IMR-90 (cell line): ENCODE measurements at regions not wholly inside any gene's neighbourhood (a gene's known extent, or its start where the extent isn't known, plus 50 kb on each side); places are given as distances from the start of the nearest gene placed in this dataset.

Source experiments
- ATAC-seq: fragments of 200-7000 bp; cut with Tn5 transposase; 2 replicates; pipeline ENCODE4 v1.9.1; 2020; ENCODE audit warnings: low read depth, mild to moderate bottlenecking, moderate library complexity
- BruUV-seq: library from RNA; stranded (reverse); fragments of 400-500 nt; replicated peaks from 2 replicates; lab custom pipeline; 2021; lab: Mats Ljungman, UMichigan
- CTCF ChIA-PET: fragments of 300-600 bp; formaldehyde crosslinking; extraction: SDS; loops from one replicate; lab custom pipeline; 2021; ENCODE audit warnings: antibody characterized with exemption; lab: Yijun Ruan, JAX
- POLR2A ChIA-PET: fragments of 300-600 bp; sonication (Branson Sonifier 250); formaldehyde crosslinking; loops from one replicate; lab custom pipeline; 2022; ENCODE audit warnings: antibody characterized with exemption; ENCODE audit not compliant: unreplicated experiment; lab: Charles Lee
- DNase-seq: peaks from one replicate; pipeline ENCODE4 v3.0.0; 2013
- H2AFZ ChIP-seq: replicated peaks from 2 replicates; pipeline ENCODE3; 2013; ENCODE audit warnings: low read length, mild to moderate bottlenecking; ENCODE audit not compliant: poor library complexity
- H2AK5ac ChIP-seq: 2 replicates; pipeline ENCODE4 v1.6.1; 2013; ENCODE audit warnings: low read depth, low read length, inconsistent platforms
- H2AK9ac ChIP-seq: replicated peaks from 2 replicates; pipeline ENCODE3; 2013; ENCODE audit warnings: mild to moderate bottlenecking, low read depth, low read length, moderate library complexity; ENCODE audit not compliant: poor library complexity
- H2BK120ac ChIP-seq: 2 replicates; pipeline ENCODE4 v1.6.1; 2013; ENCODE audit warnings: low read depth, low read length, inconsistent platforms
- H2BK15ac ChIP-seq: 3 replicates; pipeline ENCODE4 v1.6.1; 2013; ENCODE audit warnings: low read depth, low read length, inconsistent platforms
- H2BK20ac ChIP-seq: 2 replicates; pipeline ENCODE4 v1.6.1; 2013; ENCODE audit warnings: low read depth, mild to moderate bottlenecking, inconsistent platforms, low read length, moderate library complexity
- H2BK5ac ChIP-seq: 2 replicates; pipeline ENCODE4 v1.6.1; 2013; ENCODE audit warnings: mild to moderate bottlenecking, low read depth, low read length, inconsistent platforms; ENCODE audit not compliant: poor library complexity, severe bottlenecking
- H3K14ac ChIP-seq: replicated peaks from 2 replicates; pipeline ENCODE4 v1.6.1; 2013; ENCODE audit warnings: low read depth, low read length, inconsistent platforms
- H3K18ac ChIP-seq: 2 replicates; pipeline ENCODE4 v1.6.1; 2013; ENCODE audit warnings: low read depth, low read length, control low read depth
- H3K23ac ChIP-seq: 2 replicates; pipeline ENCODE4 v1.6.1; 2013; ENCODE audit warnings: low read depth, low read length, inconsistent platforms
- H3K27ac ChIP-seq: 2 replicates; pipeline ENCODE4 v1.5.1; 2013; ENCODE audit warnings: mild to moderate bottlenecking, control low read depth, low read length; ENCODE audit not compliant: insufficient read depth
- H3K27me3 ChIP-seq: 2 replicates; pipeline ENCODE4 v1.6.1; 2013; ENCODE audit warnings: low read length; ENCODE audit not compliant: control insufficient read depth, insufficient read depth
- H3K36me3 ChIP-seq: 2 replicates; pipeline ENCODE4 v1.6.1; 2013; ENCODE audit warnings: low read length, mixed read lengths; ENCODE audit not compliant: control insufficient read depth, insufficient read depth
- H3K4ac ChIP-seq: 2 replicates; pipeline ENCODE4 v1.6.1; 2013; ENCODE audit warnings: low read depth, low read length, inconsistent platforms
- H3K4me1 ChIP-seq: 2 replicates; pipeline ENCODE4 v1.6.1; 2013; ENCODE audit warnings: low read length, mixed read lengths; ENCODE audit not compliant: control insufficient read depth, insufficient read depth
- H3K4me2 ChIP-seq: 2 replicates; pipeline ENCODE4 v1.6.1; 2013; ENCODE audit warnings: low read depth, mild to moderate bottlenecking, control low read depth, low read length, moderate library complexity
- H3K4me3 ChIP-seq: 2 replicates; pipeline ENCODE4 v1.5.1; 2013; ENCODE audit warnings: low read depth, mild to moderate bottlenecking, control low read depth, low read length, moderate library complexity; ENCODE audit not compliant: insufficient read depth
- H3K56ac ChIP-seq: 2 replicates; pipeline ENCODE4 v1.6.1; 2013; ENCODE audit warnings: low read length, inconsistent platforms; ENCODE audit not compliant: insufficient read depth; ENCODE audit errors: extremely low read depth
- H3K79me1 ChIP-seq, 2 experiments: 2 replicates each; pipeline ENCODE4 v1.6.1; 2013; ENCODE audit warnings: low read length in 2 of 2, inconsistent platforms in 1 of 2, low read depth in 1 of 2
- H3K9ac ChIP-seq: 2 replicates; pipeline ENCODE4 v1.6.1; 2013; ENCODE audit warnings: low read depth, low read length, control low read depth
- H3K9me1 ChIP-seq: 2 replicates; pipeline ENCODE4 v1.6.1; 2013; ENCODE audit warnings: low read length, inconsistent platforms; ENCODE audit not compliant: insufficient read depth
- H3K9me3 ChIP-seq: 2 replicates; pipeline ENCODE4 v1.6.1; 2013; ENCODE audit warnings: low read length; ENCODE audit not compliant: control insufficient read depth, insufficient read depth
- H4K20me1 ChIP-seq: 2 replicates; pipeline ENCODE4 v1.6.1; 2013; ENCODE audit warnings: low read length, inconsistent platforms; ENCODE audit not compliant: insufficient read depth
- H4K5ac ChIP-seq: 2 replicates; pipeline ENCODE4 v1.6.1; 2013; ENCODE audit warnings: mild to moderate bottlenecking, low read depth, low read length, control low read depth
- H4K8ac ChIP-seq, 2 experiments: 2 replicates each; pipeline ENCODE4 v1.6.1; 2013; ENCODE audit warnings: low read depth in 2 of 2, low read length in 2 of 2, control low read depth in 1 of 2, inconsistent platforms in 1 of 2
- H4K91ac ChIP-seq: 2 replicates; pipeline ENCODE4 v1.6.1; 2013; ENCODE audit warnings: low read depth, low read length, inconsistent platforms; ENCODE audit not compliant: insufficient read depth
- BHLHE40 ChIP-seq: fragments of 150-350 bp; IDR thresholded peaks from 2 replicates; pipeline ENCODE4 v1.6.1; 2016; ENCODE audit warnings: mild to moderate bottlenecking, low read depth, low read length
- CTCF ChIP-seq: conservative IDR thresholded peaks from 2 replicates; pipeline ENCODE4 v1.5.1; 2012; ENCODE audit warnings: mild to moderate bottlenecking, low read depth, low read length, improper control_type of control experiment
- ELK1 ChIP-seq: fragments of 150-350 bp; IDR thresholded peaks from 2 replicates; pipeline ENCODE4 v1.6.1; 2016; ENCODE audit warnings: low read depth, mild to moderate bottlenecking, low read length, moderate library complexity, borderline replicate concordance
- FOS ChIP-seq: fragments of 150-350 bp; IDR thresholded peaks from 2 replicates; pipeline ENCODE4 v1.6.1; 2016; ENCODE audit warnings: low read depth, low read length
- MAFK ChIP-seq: IDR thresholded peaks from 2 replicates; pipeline ENCODE4 v1.6.1; 2012; ENCODE audit warnings: low read depth, low read length, improper control_type of control experiment
- MAZ ChIP-seq: IDR thresholded peaks from 2 replicates; pipeline ENCODE4 v1.6.1; 2012; ENCODE audit warnings: low read depth, mild to moderate bottlenecking, low read length, improper control_type of control experiment, moderate library complexity, borderline replicate concordance
- POLR2A ChIP-seq: IDR thresholded peaks from 2 replicates; pipeline ENCODE4 v1.6.1; 2012; ENCODE audit warnings: mild to moderate bottlenecking, low read depth, low read length
- RAD21 ChIP-seq: IDR thresholded peaks from 2 replicates; pipeline ENCODE4 v1.6.1; 2012; ENCODE audit warnings: low read length, improper control_type of control experiment
- RCOR1 ChIP-seq: IDR thresholded peaks from 2 replicates; pipeline ENCODE4 v1.6.1; 2012; ENCODE audit warnings: mild to moderate bottlenecking, low read length, improper control_type of control experiment; ENCODE audit not compliant: insufficient replicate concordance
- RFX5 ChIP-seq: IDR thresholded peaks from 2 replicates; pipeline ENCODE4 v1.8.0; 2012; ENCODE audit warnings: low read depth, mild to moderate bottlenecking, low read length, moderate library complexity
- SMC3 ChIP-seq: fragments of 150-350 bp; IDR thresholded peaks from 2 replicates; pipeline ENCODE4 v1.6.1; 2016; ENCODE audit warnings: low read depth, mild to moderate bottlenecking, antibody characterized with exemption, low read length, moderate library complexity
- USF2 ChIP-seq: fragments of 150-350 bp; IDR thresholded peaks from 2 replicates; pipeline ENCODE4 v1.6.1; 2017; ENCODE audit warnings: mild to moderate bottlenecking, antibody characterized with exemption, low read length, low read depth
- WGBS, 2 experiments: methylation state at CpG; one replicate each; pipeline versions ENCODE4 v1.1.5 to v1.1.7; 2013; ENCODE audit warnings: missing lambda C conversion rate in 2 of 2; ENCODE audit not compliant: insufficient read length in 1 of 2; ENCODE audit errors: extremely low coverage in 2 of 2; 5-methylcytosine and 5-hydroxymethylcytosine counted together
- dilution Hi-C: fragments of 300-500 bp; cut with HindIII; formaldehyde crosslinking; loops from one replicate; pipeline ENCODE4 v1.14.3; 2018; ENCODE audit warnings: low sequenced_read_pairs; ENCODE audit not compliant: unreplicated experiment
- in situ Hi-C: fragments of 300-500 bp; cut with MboI; formaldehyde crosslinking; loops from 3 replicates; pipeline ENCODE4 v1.14.3; 2019; ENCODE audit warnings: low sequenced_read_pairs, inconsistent platforms, mixed read lengths
- intact Hi-C: fragments of 100-400 bp; cut with micrococcal nuclease; formaldehyde crosslinking; loops from 2 replicates; pipeline ENCODE4 v1.10.0; 2022

- no peak overlapping the region for H3K18ac ChIP-seq
- intact Hi-C loops, result no loop called here
- no peaks in the 10 kb centered on the region for H3K79me1 ChIP-seq
- H3K27ac ChIP-seq, result no peak overlapping the region
- ATAC-seq, result no peak
- dilution Hi-C loops, result no loop called here
- H3K9me1 ChIP-seq, result no peaks in the 10 kb centered on the region
- no peak overlapping the region for H3K4ac ChIP-seq
- H3K36me3 ChIP-seq, result no peaks in the 10 kb centered on the region
- H3K4me3 ChIP-seq, result no peak overlapping the region
- no peak overlapping the region for H3K4me2 ChIP-seq
- in situ Hi-C loops, result no loop called here
- H4K8ac ChIP-seq, result no peak overlapping the region
- H4K20me1 ChIP-seq, result no peaks in the 10 kb centered on the region
- no peak overlapping the region for H2BK15ac ChIP-seq
- no peak overlapping the region for H4K5ac ChIP-seq
- H2AK5ac ChIP-seq, result no peak overlapping the region
- no peak overlapping the region for H3K14ac ChIP-seq
- H3K9ac ChIP-seq, result no peak overlapping the region
- no peak overlapping the region for H2BK20ac ChIP-seq
- no peak overlapping the region for H3K56ac ChIP-seq
- H3K9me3 ChIP-seq, result no peaks in the 10 kb centered on the region
- H3K23ac ChIP-seq, result no peak overlapping the region
- no TSS peak for BruUV-seq
- ChIA-PET CTCF (no interaction called here), POLR2A (no interaction called here)
- H3K27me3 ChIP-seq, result no peaks in the 10 kb centered on the region
- no peak for DNase-seq
- H2AFZ ChIP-seq, result no peak overlapping the region
- no peak for TF ChIP-seq USF2
- TF ChIP-seq RFX5, result no peak
- TF ChIP-seq MAZ, result no peak
- no peak for TF ChIP-seq FOS
- no peak for TF ChIP-seq MAFK
- TF ChIP-seq CTCF, result no peak
- TF ChIP-seq BHLHE40, result no peak
- TF ChIP-seq POLR2A, result no peak
- TF ChIP-seq RCOR1, result no peak
- TF ChIP-seq ELK1, result no peak
- no peak for TF ChIP-seq RAD21
- TF ChIP-seq SMC3, result no peak
- no peak overlapping the region for H2BK120ac ChIP-seq
- no peak overlapping the region for H4K91ac ChIP-seq
- no peak overlapping the region for H2AK9ac ChIP-seq
- H2BK5ac ChIP-seq, result no peak overlapping the region
- H3K4me1 ChIP-seq, result no peaks in the 10 kb centered on the region
- no CpG with 5 or more reads among the region's 2 CpGs for WGBS, 2 experiments
Measured at GRCh38 chr3:145170121-145170520, 990.9 kb downstream of the PLOD2 start.
